ENCODE measurements at regions not wholly inside any gene's neighbourhood (a gene's known extent, or its start where the extent isn't known, plus 50 kb on each side); places are given as distances from the start of the nearest gene placed in this dataset.

DNA sequence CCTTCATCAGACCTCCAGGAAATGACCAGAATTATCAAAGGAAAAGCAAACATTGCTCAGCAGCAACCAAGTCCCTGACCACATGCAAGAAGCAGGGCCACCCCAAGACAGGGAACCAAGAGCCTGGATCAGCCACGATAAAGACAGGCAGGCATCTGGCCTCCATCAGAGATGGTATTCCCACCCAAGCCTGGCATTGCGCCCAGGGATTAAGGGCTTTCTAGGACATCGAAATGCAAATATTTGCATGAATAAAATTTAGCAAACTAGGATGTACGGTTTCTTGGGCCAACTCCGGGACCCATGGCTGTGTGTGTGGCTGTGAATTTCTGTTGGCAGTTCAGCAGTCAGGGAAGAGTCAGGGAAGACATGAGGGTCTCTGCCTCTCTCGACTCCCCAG lies 241.4 kb upstream of the DYNLRB2 start (continued):
- TF ChIP-seq, protein P1, sequence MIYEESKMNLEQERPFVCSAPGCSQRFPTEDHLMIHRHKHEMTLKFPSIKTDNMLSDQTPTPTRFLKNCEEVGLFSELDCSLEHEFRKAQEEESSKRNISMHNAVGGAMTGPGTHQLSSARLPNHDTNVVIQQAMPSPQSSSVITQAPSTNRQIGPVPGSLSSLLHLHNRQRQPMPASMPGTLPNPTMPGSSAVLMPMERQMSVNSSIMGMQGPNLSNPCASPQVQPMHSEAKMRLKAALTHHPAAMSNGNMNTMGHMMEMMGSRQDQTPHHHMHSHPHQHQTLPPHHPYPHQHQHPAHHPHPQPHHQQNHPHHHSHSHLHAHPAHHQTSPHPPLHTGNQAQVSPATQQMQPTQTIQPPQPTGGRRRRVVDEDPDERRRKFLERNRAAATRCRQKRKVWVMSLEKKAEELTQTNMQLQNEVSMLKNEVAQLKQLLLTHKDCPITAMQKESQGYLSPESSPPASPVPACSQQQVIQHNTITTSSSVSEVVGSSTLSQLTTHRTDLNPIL (CRISPR knock-in tag; IDR thresholded peaks at IDR 0.05; ENCODE audit: low read depth): no peak
- TF ChIP-seq ZNF565 (CRISPR knock-in tag; conservative IDR thresholded peaks at IDR 0.05; ENCODE audit: low read depth) (no peak), PPARA (CRISPR knock-in tag; IDR thresholded peaks at IDR 0.05; ENCODE audit: borderline replicate concordance) (no peak), ARNTL (CRISPR knock-in tag; IDR thresholded peaks at IDR 0.05; ENCODE audit: borderline replicate concordance, low read depth) (no peak), GLIS3 (CRISPR knock-in tag; IDR thresholded peaks at IDR 0.05) (no peak), TSHZ2 (CRISPR knock-in tag; IDR thresholded peaks at IDR 0.05) (no peak), TCF4 (CRISPR knock-in tag; IDR thresholded peaks at IDR 0.05; ENCODE audit: borderline replicate concordance) (no peak), RARB (CRISPR knock-in tag; IDR thresholded peaks at IDR 0.05) (no peak), ZFP30 (CRISPR knock-in tag; IDR thresholded peaks at IDR 0.05) (no peak), ZNF70 (CRISPR knock-in tag; IDR thresholded peaks at IDR 0.05) (no peak), CSDC2 (CRISPR knock-in tag; IDR thresholded peaks at IDR 0.05) (no peak)

GRCh38 chr16:80298676-80299075 lies 242.1 kb upstream of the DYNLRB2 start:
- ATAC-seq: no peak
- TF ChIP-seq GLIS3 (CRISPR knock-in tag; IDR thresholded peaks at IDR 0.05) (no peak), ZNF8 (CRISPR knock-in tag; IDR thresholded peaks at IDR 0.05) (no peak), ZFP30 (CRISPR knock-in tag; IDR thresholded peaks at IDR 0.05) (no peak)

DNA sequence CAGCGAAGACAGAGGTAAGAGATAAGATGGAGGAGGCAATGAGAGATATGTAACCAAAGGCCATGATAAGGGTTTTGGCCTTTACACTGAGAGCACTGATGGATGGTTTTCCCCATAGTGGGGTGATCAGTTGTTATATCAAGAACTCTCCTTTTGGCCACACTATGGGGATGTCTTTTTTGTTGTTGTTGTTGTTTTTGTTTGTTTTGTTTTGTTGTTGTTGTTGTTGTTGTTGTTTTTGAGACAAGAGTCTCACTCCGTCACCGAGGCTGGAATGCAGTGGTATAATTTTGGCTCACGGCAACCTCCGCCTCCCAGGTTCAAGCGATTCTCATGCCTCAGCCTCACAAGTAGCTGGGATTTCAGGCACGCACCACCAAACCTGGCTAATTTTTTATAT lies 244.8 kb upstream of the DYNLRB2 start:
- ATAC-seq: no peak

DNA sequence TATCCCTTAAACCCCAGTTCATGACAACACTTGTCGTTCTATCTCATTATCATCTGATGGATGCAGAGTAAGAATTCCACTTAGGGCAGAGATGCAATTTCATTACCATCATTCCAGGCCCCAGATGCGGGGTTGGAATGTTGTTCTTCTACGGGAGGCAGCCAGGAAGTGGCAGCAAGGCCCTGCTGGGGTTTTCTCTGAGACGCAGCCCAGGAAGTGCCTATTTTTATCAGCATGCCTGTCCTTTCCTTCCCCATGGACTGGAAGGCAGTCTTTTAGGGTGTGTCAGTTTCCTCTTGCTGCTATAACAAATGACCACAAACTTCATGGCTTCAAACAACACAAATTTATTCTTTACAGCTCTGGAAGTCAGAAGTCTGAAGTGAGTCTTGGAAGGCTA lies 246.6 kb upstream of the DYNLRB2 start:
- no peak for TF ChIP-seq ARNTL (CRISPR knock-in tag; IDR thresholded peaks at IDR 0.05; ENCODE audit: borderline replicate concordance, low read depth)
- TF ChIP-seq, protein P1 (CRISPR knock-in tag; IDR thresholded peaks at IDR 0.05; ENCODE audit: low read depth): no peak
- TF ChIP-seq CSRNP3 (CRISPR knock-in tag; IDR thresholded peaks at IDR 0.05): no peak
- no peak for TF ChIP-seq ZNF8 (CRISPR knock-in tag; IDR thresholded peaks at IDR 0.05)
- TF ChIP-seq, protein P2, sequence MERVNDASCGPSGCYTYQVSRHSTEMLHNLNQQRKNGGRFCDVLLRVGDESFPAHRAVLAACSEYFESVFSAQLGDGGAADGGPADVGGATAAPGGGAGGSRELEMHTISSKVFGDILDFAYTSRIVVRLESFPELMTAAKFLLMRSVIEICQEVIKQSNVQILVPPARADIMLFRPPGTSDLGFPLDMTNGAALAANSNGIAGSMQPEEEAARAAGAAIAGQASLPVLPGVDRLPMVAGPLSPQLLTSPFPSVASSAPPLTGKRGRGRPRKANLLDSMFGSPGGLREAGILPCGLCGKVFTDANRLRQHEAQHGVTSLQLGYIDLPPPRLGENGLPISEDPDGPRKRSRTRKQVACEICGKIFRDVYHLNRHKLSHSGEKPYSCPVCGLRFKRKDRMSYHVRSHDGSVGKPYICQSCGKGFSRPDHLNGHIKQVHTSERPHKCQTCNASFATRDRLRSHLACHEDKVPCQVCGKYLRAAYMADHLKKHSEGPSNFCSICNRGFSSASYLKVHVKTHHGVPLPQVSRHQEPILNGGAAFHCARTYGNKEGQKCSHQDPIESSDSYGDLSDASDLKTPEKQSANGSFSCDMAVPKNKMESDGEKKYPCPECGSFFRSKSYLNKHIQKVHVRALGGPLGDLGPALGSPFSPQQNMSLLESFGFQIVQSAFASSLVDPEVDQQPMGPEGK (CRISPR knock-in tag; IDR thresholded peaks at IDR 0.05; ENCODE audit: borderline replicate concordance): no peak
- TF ChIP-seq BACH2 (CRISPR knock-in tag; IDR thresholded peaks at IDR 0.05; ENCODE audit: borderline replicate concordance): no peak
- no peak for TF ChIP-seq ESRRG (CRISPR knock-in tag; IDR thresholded peaks at IDR 0.05)
- TF ChIP-seq OSR1 (CRISPR knock-in tag; IDR thresholded peaks at IDR 0.05): no peak
- no peak for TF ChIP-seq ZC3H10 (CRISPR knock-in tag; IDR thresholded peaks at IDR 0.05)
- no peak for TF ChIP-seq PPARA (CRISPR knock-in tag; IDR thresholded peaks at IDR 0.05; ENCODE audit: borderline replicate concordance)
- no peak for TF ChIP-seq TOX (CRISPR knock-in tag; IDR thresholded peaks at IDR 0.05; ENCODE audit: borderline replicate concordance)
- no peak for TF ChIP-seq TCF4 (CRISPR knock-in tag; IDR thresholded peaks at IDR 0.05; ENCODE audit: borderline replicate concordance)
- no peak for ATAC-seq

More for the DNA sequence above, 244.8 kb upstream of the DYNLRB2 start:
- no peak for TF ChIP-seq PPARA (CRISPR knock-in tag; IDR thresholded peaks at IDR 0.05; ENCODE audit: borderline replicate concordance)
- no peak for TF ChIP-seq ZNF8 (CRISPR knock-in tag; IDR thresholded peaks at IDR 0.05)
- TF ChIP-seq BACH2 (CRISPR knock-in tag; IDR thresholded peaks at IDR 0.05; ENCODE audit: borderline replicate concordance): no peak
- TF ChIP-seq ARNTL (CRISPR knock-in tag; IDR thresholded peaks at IDR 0.05; ENCODE audit: borderline replicate concordance, low read depth): no peak
